H9 (cell line): ENCODE measurements at regions not wholly inside any gene's neighbourhood (a gene's known extent, or its start where the extent isn't known, plus 50 kb on each side); places are given as distances from the start of the nearest gene placed in this dataset.

Source experiments
- DNase-seq: peaks from one replicate; pipeline ENCODE4 v3.0.0-alpha.2; 2017
- H2AFZ ChIP-seq: one replicate; pipeline ENCODE4 v1.6.1; 2013; ENCODE audit warnings: mild to moderate bottlenecking, low read length, control low read depth, moderate library complexity
- H2AK5ac ChIP-seq: 2 replicates; pipeline ENCODE4 v1.6.1; 2013; ENCODE audit warnings: low read length, control low read depth, mixed read lengths; ENCODE audit not compliant: insufficient read length
- H2BK120ac ChIP-seq: one replicate; pipeline ENCODE4 v1.6.1; 2013; ENCODE audit warnings: low read depth, mild to moderate bottlenecking, low read length, control low read depth, inconsistent platforms; ENCODE audit not compliant: poor library complexity, severe bottlenecking
- H2BK12ac ChIP-seq: 2 replicates; pipeline ENCODE4 v1.6.1; 2013; ENCODE audit warnings: low read length, control low read depth, mixed read lengths, low read depth; ENCODE audit not compliant: insufficient read length
- H2BK15ac ChIP-seq: 2 replicates; pipeline ENCODE4 v1.6.1; 2013; ENCODE audit warnings: low read depth, low read length, control low read depth
- H2BK20ac ChIP-seq: one replicate; pipeline ENCODE4 v1.6.1; 2013; ENCODE audit warnings: low read depth, mild to moderate bottlenecking, low read length, control low read depth, inconsistent platforms; ENCODE audit not compliant: poor library complexity, severe bottlenecking
- H2BK5ac ChIP-seq: 2 replicates; pipeline ENCODE4 v1.6.1; 2013; ENCODE audit warnings: low read length, control low read depth, mixed read lengths; ENCODE audit not compliant: insufficient read length
- H3K14ac ChIP-seq: 2 replicates; pipeline ENCODE4 v1.6.1; 2013; ENCODE audit warnings: low read length, control low read depth; ENCODE audit not compliant: insufficient read depth
- H3K18ac ChIP-seq: 2 replicates; pipeline ENCODE4 v1.6.1; 2013; ENCODE audit warnings: low read depth, mild to moderate bottlenecking, mixed read lengths, low read length, control low read depth; ENCODE audit not compliant: insufficient read length
- H3K23ac ChIP-seq: 2 replicates; pipeline ENCODE4 v1.6.1; 2013; ENCODE audit warnings: low read length, control low read depth, mixed read lengths, low read depth; ENCODE audit not compliant: insufficient read length
- H3K23me2 ChIP-seq: 2 replicates; pipeline ENCODE4 v1.6.1; 2013; ENCODE audit warnings: low read depth, mild to moderate bottlenecking, mixed read lengths, low read length, control low read depth; ENCODE audit not compliant: insufficient read length, poor library complexity, severe bottlenecking
- H3K27ac ChIP-seq: 2 replicates; pipeline ENCODE4 v1.5.1; 2013; ENCODE audit warnings: low read length, control low read depth, mixed read lengths, low read depth; ENCODE audit not compliant: insufficient read length
- H3K27me3 ChIP-seq: 2 replicates; pipeline ENCODE4 v1.6.1; 2013; ENCODE audit warnings: low read length, control low read depth, inconsistent platforms; ENCODE audit not compliant: insufficient read depth
- H3K4ac ChIP-seq: 2 replicates; pipeline ENCODE4 v1.6.1; 2013; ENCODE audit warnings: low read depth, mild to moderate bottlenecking, control low read depth, inconsistent platforms, low read length, moderate library complexity
- H3K4me1 ChIP-seq: 2 replicates; pipeline ENCODE4 v1.6.1; 2013; ENCODE audit warnings: low read length, control low read depth, inconsistent platforms; ENCODE audit not compliant: insufficient read depth
- H3K4me2 ChIP-seq: 2 replicates; pipeline ENCODE4 v1.6.1; 2013; ENCODE audit warnings: low read length, control low read depth, mixed read lengths; ENCODE audit not compliant: insufficient read length, insufficient read depth
- H3K56ac ChIP-seq: 2 replicates; pipeline ENCODE4 v1.6.1; 2013; ENCODE audit warnings: low read depth, mild to moderate bottlenecking, mixed read lengths, low read length, control low read depth; ENCODE audit not compliant: insufficient read length
- H3K79me1 ChIP-seq: 2 replicates; pipeline ENCODE4 v1.6.1; 2013; ENCODE audit warnings: low read depth, mild to moderate bottlenecking, moderate library complexity, low read length, control low read depth, inconsistent platforms; ENCODE audit not compliant: insufficient read depth, poor library complexity, severe bottlenecking
- H3K79me2 ChIP-seq: 2 replicates; pipeline ENCODE4 v1.6.1; 2013; ENCODE audit warnings: low read length, control low read depth, inconsistent platforms; ENCODE audit not compliant: insufficient read depth
- H3K9ac ChIP-seq: 2 replicates; pipeline ENCODE4 v1.6.1; 2013; ENCODE audit warnings: low read length, control low read depth, mixed read lengths; ENCODE audit not compliant: insufficient read length; ENCODE audit errors: extremely low read depth
- H3K9me3 ChIP-seq: one replicate; pipeline ENCODE4 v1.6.1; 2013; ENCODE audit warnings: low read depth, low read length, inconsistent platforms; ENCODE audit not compliant: control insufficient read depth
- H3T11ph ChIP-seq: one replicate; pipeline ENCODE4 v1.6.1; 2013; ENCODE audit warnings: mild to moderate bottlenecking, low read length, control low read depth, inconsistent platforms
- H4K20me1 ChIP-seq: one replicate; pipeline ENCODE4 v1.6.1; 2013; ENCODE audit not compliant: control insufficient read depth, insufficient read length, insufficient read depth
- H4K5ac ChIP-seq: 2 replicates; pipeline ENCODE4 v1.6.1; 2013; ENCODE audit warnings: low read depth, mild to moderate bottlenecking, mixed read lengths, low read length, control low read depth; ENCODE audit not compliant: insufficient read length
- H4K8ac ChIP-seq: replicated peaks from 2 replicates; pipeline ENCODE4 v1.6.1; 2013; ENCODE audit warnings: low read length, control low read depth, mixed read lengths, low read depth; ENCODE audit not compliant: insufficient read length
- H4K91ac ChIP-seq: 2 replicates; pipeline ENCODE4 v1.6.1; 2013; ENCODE audit warnings: low read depth, mild to moderate bottlenecking, moderate library complexity, mixed read lengths, low read length, control low read depth; ENCODE audit not compliant: insufficient read length
- H3K27ac Mint-ChIP-seq, 3 experiments: 2 replicates in 2 of 3; 3 replicates in 1 of 3; pipeline ENCODE4 v1.8.0; 2020 to 2021; ENCODE audit warnings: mixed read lengths in 3 of 3, mild to moderate bottlenecking in 1 of 3, moderate library complexity in 1 of 3
- H3K27me3 Mint-ChIP-seq: 2 replicates; pipeline ENCODE4 v1.8.0; 2021; ENCODE audit warnings: low read depth, mild to moderate bottlenecking, moderate library complexity, mixed read lengths
- H3K36me3 Mint-ChIP-seq, 3 experiments: 2 replicates in 2 of 3; 3 replicates in 1 of 3; pipeline ENCODE4 v1.8.0; 2020 to 2021; ENCODE audit warnings: low read depth in 3 of 3, mixed read lengths in 3 of 3; ENCODE audit not compliant: insufficient read depth in 1 of 3
- H3K4me1 Mint-ChIP-seq, 2 experiments: 2 replicates each; pipeline ENCODE4 v1.8.0; 2020; ENCODE audit warnings: mixed read lengths in 2 of 2
- H3K4me3 Mint-ChIP-seq, 2 experiments: 2 replicates in 1 of 2; 3 replicates in 1 of 2; pipeline ENCODE4 v1.8.0; 2020 to 2021; ENCODE audit warnings: mild to moderate bottlenecking in 2 of 2, mixed read lengths in 2 of 2, moderate library complexity in 1 of 2
- H3K9me3 Mint-ChIP-seq, 2 experiments: 2 replicates in 1 of 2; 3 replicates in 1 of 2; pipeline ENCODE4 v1.8.0; 2020; ENCODE audit warnings: mild to moderate bottlenecking in 2 of 2, mixed read lengths in 2 of 2, moderate library complexity in 1 of 2
- CTCF ChIP-seq: fragments of 200-600 bp; sonication (generic); conservative IDR thresholded peaks from 3 replicates; pipeline ENCODE4 v1.8.0; 2021; ENCODE audit warnings: antibody characterized with exemption, mild to moderate bottlenecking
- WGBS: extraction: QIAGEN DNeasy Blood & Tissue Kit; methylation state at CpG from one replicate; pipeline ENCODE4 v1.1.7; 2013; ENCODE audit warnings: missing lambda C conversion rate, low lambda C conversion rate, mixed read lengths; ENCODE audit not compliant: insufficient read length; ENCODE audit errors: extremely low coverage; 5-methylcytosine and 5-hydroxymethylcytosine counted together

GRCh38 chr6:113432521-113433334 lies 424.4 kb upstream of the MARCKS start:
- Histone ChIP-seq H3K56ac (no peak overlapping the region), H3K4me1 (no peaks in the 10 kb centered on the region), H3K18ac (no peak overlapping the region), H3T11ph (no peak overlapping the region), H4K20me1 (no peaks in the 10 kb centered on the region), H3K4ac (no peak overlapping the region), H3K9ac (no peak overlapping the region), H3K9me3 (no peaks in the 10 kb centered on the region), H3K23ac (no peak overlapping the region), H2BK5ac (no peak overlapping the region), H2AFZ (no peak overlapping the region), H3K79me1 (no peaks in the 10 kb centered on the region), H3K23me2 (no peaks in the 10 kb centered on the region), H2BK15ac (no peak overlapping the region), H2BK12ac (no peak overlapping the region), H4K5ac (no peak overlapping the region), H3K27me3 (no peaks in the 10 kb centered on the region), H3K27ac (no peak overlapping the region), H4K91ac (no peak overlapping the region), H2BK20ac (no peak overlapping the region), H4K8ac (no peak overlapping the region), H3K14ac (no peak overlapping the region), H2BK120ac (no peak overlapping the region), H3K79me2 (no peaks in the 10 kb centered on the region), H3K4me2 (no peak overlapping the region), H2AK5ac (no peak overlapping the region)
- Mint-ChIP-seq H3K27ac (no peak overlapping the region), H3K36me3 (no peaks in the 10 kb centered on the region), H3K4me3 (no peak overlapping the region), H3K27me3 (no peaks in the 10 kb centered on the region), H3K4me1 (peaks cover 0 to 5% of the 10 kb centered on the region in 2 experiments; a peak in 2 of 4 replicates), H3K9me3 (no peaks in the 10 kb centered on the region)
- no CpG with 5 or more reads among the region's 1 CpG for WGBS
- DNase-seq: no peak
- TF ChIP-seq CTCF: no peak
